HG03135 (cell line): ENCODE measurements at regions not wholly inside any gene's neighbourhood (a gene's known extent, or its start where the extent isn't known, plus 50 kb on each side); places are given as distances from the start of the nearest gene placed in this dataset.
"Not testable (repeated sequence)": the region's sequence is repeated elsewhere in the genome, so short reads cannot be mapped to it uniquely, and the experiment has no call there.

Source experiments
- ATAC-seq: cut with Tn5 transposase; IDR thresholded peaks from one replicate; pipeline ENCODE4 v1.9.1; 2021; ENCODE audit warnings: mild to moderate bottlenecking, moderate library complexity; ENCODE audit not compliant: unreplicated experiment

DNA sequence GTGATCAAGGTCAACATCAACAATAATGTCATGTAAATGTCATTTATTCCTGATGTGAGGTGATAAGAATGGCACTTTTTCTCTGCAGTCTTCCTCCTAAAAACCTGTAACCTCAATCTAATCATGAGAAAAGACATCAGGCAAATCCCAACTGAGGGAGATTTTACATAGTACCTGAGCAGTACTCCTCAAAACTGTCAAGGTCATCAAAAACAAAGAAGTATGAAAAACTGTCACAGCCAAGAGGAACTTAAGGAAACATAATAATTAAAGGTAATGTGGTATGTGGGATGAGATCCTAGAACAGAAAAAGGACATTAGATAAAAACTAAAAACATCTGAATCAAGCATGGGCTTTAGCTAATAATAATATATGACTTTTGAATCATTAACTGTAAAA lies 140.9 kb upstream of the GRM7 start:
- ATAC-seq = no peak

DNA sequence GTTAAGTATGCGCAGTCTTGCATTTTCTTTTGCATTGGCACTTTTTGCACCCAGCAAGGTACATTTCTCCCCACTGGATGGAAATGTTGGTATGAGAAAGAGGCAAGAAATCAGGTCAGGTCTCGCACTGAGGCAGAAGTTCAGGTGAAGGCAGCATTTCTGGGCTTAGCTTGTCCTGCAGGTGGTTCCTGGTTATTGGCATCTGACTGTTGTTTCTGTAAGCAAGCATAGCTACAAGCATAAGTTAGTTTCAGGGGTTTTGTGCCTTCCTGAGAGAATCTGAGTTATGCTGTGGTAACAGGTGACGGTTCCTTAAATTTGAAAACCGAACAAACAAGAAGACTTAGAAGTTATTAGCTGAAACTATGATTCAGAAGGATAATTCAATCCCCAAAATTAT lies 139.4 kb upstream of the GRM7 start:
- ATAC-seq = no peak

DNA sequence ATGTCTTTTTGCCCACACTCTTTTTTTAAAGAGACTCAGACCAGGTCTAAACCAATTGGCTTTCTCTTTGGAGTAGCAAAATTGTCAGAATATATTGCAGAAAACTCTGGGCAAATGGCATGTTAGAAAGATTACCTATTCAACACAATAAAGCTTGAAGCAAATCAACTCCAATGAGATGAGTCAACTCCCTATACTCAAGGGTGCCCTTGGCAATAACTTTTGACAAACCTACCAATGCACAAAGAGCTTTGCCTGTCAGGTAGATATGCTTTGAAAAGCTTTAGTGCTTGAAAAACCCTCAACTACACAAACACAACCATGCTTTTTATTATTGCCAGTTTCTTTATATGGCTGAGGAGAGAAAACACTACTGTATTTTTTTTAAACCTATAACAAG lies 137.7 kb upstream of the GRM7 start:
- ATAC-seq = no peak

DNA sequence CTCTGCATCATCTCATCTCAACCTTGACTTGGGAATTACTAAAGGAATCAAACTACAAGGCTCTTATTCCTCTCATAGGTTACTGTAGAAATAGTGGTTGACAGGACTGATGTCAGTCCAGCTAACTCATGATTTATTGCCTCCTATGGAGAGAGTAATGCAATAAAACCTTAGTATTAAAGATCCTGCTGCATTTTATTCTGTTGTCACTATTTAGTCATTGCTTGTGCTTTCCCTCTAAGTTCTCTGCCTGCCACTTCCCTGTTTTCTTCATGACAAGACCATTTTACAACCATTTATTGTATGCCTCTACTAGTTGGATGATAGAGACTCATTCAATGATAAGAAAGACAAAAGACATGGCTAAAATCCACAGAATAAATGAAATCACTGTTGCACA lies 134.1 kb upstream of the GRM7 start:
- no peak for ATAC-seq

DNA sequence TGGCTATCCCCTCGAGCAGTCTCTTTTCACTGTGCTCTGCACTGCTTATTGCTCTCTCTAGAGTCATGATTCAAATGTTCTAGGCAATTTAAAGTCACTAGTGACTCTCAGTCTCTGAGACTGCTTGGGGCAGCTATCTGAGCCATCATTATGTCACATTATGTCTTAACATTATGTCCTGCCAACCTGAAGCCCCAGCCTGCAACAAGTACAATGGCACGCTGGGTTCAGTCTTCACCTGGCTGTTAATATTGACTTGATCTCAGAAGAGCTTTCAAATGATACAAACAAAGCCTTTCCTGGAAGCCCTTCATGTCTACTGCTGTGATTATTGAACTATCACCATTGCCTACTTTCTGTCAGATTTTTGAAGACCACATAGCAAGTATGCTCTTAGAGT lies 128.1 kb upstream of the GRM7 start:
- ATAC-seq = no peak

DNA sequence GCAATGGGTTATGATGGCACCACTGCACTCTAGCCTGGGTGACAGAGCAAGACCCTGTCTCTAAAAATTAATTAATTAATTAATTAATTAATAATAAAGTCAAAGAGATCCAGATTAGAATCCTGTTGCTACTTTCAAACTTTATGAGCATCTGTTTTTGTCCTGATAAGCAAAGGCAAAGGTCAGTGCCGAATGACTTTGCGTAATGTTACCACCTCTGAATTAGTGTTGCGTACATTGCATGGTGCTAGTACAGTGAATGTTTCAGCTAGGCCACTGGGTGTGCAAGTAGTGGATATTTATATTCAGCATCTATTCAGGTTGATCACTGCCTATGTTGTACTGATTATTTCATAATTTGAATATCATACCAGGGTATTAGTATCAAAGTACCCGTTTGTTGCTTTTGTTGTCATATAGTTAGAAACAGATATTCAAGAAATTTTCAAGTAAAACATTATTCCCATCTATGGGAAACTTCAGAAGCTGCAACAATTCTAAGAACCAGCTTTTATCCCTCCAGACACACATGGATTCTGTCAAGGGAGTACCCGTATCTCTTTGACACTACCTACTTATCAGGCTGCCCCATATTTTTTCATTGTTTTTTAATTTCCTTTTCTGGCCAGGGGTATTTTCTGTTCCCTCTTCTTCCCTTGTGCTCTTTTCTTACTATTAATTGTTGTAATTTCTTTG lies 127.1 kb upstream of the GRM7 start:
- ATAC-seq = no peak

DNA sequence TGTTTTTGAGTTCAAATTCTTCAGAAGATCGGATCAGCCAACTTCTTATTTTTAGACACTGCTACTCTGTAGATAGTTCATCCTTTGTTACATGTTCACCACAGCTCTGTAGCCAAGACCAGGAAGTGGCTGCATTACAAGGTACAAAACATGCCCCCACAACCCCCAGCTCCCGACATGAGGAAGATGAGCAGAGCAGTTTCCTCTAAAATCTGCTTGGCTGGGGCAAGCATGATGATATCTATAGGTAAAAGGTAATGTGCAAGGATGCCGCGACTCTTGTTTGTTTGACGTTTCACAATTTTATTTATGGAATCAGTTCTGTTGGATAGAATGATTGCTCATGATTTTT lies 126.5 kb upstream of the GRM7 start:
- ATAC-seq = no peak

DNA sequence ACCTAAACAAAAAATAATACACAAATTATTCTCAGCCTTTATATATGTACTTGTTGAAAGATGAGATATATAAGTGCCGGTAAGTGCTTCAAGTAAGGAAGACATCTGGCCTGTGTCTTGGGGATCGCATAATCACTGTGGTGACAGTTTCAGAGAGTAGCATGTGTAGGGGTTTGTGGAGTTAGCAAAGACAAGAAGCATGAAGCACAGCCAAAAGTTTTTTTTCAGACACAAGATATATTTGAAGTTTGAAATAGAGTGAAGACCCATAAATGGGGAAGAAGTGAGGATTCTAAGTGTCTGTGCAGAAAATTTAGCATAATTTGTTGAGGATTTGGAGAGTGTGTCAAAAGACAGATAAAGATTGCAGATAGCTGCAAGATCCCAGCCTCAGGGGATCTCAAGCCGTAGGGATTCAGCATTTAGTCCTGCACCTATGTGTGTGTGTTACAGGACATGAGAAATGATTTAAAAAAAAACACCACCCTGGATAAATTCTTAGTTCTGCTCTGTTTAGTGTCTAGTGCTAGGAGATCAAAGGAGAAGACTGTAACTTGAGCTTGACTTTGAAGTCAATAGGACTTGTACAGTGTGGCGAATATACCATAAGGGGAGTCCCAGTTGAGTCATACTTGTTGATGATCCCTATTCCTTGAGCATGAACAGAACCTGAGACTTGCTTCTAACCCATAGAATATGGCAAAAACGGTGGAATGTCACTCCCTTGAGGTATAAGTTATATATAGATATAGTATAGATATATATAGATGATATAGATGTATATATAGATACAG lies 123.9 kb upstream of the GRM7 start:
- ATAC-seq = no peak

DNA sequence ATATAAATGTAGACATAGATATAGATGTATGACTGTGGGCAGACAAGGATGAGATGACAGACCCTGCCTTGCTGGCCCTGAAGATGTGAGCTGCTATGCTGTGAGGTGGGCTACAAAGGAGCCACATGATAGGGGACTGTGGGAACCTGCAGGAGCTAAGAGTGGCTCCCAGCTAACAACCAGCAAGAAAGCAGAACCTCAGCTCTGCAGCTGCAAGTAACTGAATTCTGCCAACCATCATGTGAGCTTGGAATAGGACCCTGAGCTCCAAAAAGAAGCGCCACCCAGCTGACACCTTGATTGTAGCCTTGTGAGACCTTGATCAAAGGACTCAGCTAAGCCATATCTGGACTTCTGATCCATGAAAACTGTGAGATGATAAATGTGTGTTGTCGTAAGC lies 123.3 kb upstream of the GRM7 start:
- no peak for ATAC-seq

DNA sequence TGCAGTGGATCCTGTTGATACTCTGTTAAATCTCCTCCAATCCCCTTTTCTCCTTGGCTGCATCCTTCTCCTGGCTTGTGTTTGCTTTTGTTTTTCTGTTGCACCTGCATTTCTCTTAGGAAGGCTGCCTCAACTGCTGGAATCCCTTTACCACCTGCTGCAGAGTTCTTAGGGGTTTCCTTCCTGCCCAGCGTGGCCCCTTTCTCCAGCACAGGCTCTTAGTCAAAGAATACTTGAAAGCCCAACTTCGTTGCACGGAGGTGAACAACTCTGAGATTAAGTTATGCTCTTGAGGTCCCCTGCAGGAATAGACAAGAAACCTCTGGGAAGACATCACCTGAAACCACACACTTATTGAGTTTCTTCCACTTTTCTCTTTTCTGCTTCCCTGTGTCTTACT lies 121.6 kb upstream of the GRM7 start:
- no peak for ATAC-seq

DNA sequence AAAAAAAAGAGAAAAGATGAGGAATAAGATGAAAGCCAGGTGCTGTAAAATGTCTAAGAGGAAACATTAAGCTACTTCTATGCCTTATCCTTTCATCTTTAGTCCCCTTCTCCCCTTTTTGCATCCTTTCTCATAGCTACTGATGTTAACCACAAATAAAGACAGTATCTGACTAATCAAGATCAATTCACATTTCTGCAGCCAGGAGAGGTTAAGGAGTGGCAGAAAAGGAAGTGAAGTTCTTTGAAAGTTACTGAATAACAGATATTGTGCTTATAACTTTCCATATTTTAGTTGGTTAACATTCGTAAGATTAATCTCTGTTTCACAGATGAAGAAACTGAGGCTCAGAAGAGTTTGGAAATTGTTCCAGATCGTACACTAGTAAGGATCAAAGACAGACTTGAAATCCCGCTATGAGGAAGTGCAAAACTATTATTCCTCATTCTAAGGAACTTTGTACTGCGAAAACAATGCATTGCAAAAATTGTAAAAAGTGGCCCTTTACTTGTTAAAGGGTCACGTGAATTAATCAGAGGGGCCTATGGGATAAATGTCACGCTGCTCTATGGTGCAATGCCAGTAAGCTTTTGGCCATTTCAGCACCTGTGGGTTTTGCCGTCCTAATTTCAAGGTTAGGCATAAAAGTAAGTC lies 117.7 kb upstream of the GRM7 start:
- ATAC-seq = no peak

DNA sequence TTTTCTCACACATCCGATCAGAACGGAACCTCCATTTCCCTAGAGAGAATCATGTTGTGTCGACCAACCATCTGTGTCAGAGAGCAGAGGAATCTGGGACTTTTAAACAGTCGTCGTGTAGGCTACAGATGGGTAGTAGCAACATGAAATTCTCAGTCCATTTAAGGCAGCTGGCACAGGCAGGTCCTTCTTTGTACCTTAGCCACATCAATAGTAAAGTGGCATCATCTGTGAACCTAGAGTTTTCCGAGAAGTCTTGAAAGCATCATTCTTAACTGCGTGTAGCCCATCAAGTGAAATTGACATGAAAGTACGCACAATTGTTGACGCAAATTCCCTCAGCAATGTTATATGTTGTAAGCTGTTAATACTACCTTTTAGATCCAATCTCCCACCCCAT lies 114.5 kb upstream of the GRM7 start:
- no peak for ATAC-seq

DNA sequence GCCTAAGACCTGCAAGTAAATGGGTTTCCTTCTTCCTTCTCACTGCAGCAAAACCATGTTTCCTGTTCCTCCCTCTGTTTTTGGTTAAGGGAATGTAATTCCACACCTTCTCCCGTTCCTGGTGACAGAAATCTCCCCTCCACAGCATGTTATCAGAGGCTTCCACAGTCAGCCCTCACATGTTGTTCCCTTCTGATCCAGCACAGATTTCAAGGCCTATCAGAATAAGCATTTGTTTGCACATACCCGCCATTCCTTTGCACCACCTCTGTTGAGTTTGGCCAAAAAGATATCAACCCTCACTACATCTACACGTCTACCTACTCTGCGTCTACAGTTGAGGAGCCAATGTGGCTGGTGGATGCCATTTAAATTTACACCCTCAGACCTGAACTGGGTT lies 113.9 kb upstream of the GRM7 start:
- no peak for ATAC-seq

DNA sequence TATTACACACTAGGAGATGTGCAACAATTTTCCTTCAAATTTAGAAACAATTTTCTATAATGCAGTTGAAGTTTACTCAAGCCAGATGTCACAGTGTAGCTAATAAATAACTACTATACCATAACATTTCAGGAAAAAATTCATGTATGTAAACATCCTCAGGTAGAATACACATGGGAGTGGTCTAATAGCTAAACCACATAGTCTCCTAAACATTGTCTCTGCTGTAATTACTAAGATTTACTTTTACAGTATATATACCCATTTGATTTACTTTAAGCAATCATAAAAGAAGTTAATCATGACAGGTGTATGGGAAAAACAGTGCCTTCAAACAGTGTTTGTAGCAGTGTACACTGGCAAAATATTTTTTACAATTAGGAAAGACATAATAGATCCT lies 110.1 kb upstream of the GRM7 start:
- no peak for ATAC-seq

DNA sequence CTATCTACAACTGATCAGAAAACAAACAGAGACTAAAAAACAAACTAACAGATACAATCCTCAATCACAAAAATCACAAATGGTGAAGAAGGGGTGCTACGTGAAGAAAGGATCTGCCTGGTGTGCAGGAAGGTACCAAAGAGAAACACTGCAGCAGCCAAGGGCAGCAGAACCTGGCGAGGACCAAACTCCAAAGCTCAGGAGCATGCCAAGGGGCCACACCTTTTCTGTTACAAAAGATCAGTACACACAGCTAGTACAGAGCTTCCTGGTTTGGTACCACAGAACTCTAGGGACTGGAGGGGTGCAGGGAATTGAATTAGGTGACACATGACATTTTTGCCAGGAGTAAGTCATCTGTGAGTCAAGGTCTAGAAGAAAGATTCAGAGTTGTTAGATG lies 107.4 kb upstream of the GRM7 start:
- ATAC-seq = no peak

DNA sequence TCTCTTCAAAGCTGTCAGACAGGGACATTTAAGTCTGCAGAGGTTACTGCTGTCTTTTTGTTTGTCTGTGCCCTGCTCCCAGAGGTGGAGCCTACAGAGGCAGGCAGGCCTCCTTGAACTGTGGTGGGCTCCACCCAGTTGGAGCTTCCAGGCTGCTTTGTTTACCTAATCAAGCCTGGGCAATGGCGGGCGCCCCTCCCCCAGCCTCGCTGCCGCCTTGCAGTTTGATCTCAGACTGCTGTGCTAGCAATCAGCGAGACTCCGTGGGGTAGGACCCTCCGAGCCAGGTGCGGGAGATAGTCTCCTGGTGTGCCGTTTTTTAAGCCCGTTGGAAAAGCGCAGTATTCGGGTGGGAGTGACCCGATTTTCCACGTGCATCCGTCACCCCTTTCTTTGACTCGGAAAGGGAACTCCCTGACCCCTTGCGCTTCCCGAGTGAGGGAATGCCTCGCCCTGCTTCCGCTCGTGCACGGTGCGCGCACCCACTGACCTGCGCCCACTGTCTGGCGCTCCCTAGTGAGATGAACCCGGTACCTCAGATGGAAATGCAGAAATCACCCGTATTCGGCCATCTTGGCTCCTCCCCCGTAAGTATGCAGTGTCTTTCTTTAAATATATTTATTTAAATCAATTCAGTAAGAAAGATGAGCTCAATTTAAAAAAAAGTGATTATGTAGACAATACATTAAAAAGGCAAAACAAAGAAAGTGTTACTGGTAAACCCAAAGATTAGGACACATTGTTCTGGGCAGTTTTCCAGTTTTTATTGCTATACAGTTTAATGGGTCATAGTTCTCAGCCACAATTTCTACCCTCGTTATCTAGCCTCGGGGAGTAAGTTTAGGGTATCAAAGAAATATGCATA lies 91.2 kb upstream of the GRM7 start:
- not testable (repeated sequence) for ATAC-seq

DNA sequence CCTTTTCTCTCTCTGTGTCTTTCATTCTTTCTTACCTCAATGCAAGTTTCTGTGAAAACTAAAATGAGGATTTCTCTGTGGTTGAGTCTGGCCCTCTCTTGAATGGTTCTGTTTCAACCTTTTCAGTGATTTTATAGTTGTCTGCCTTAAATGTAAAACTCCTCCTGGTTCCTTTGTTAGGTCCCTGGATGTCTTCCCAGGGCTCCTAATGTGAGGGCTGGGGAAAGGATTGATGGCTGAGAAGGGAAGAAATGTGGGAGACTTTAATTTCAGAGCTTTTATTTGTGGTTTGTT lies 90.6 kb upstream of the GRM7 start:
- ATAC-seq = no peak

DNA sequence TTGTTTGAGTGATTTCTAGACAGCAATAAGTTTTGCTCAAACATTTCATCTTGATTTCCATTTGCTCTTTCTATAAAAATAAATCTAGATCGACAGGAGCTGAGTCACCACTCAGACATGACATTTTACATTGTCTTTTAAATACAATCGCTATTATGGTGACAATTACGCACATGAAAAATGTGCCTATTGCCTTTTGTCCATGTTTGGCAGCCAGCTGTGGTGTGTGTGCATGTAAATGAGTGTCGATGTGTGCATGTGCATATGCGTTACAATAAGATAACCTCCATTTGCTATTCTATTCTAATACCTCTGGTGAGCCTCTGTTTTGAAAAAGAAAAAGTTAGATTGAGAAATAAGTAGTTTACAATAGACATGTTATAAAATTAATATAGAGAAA lies 89.7 kb upstream of the GRM7 start:
- no peak for ATAC-seq

DNA sequence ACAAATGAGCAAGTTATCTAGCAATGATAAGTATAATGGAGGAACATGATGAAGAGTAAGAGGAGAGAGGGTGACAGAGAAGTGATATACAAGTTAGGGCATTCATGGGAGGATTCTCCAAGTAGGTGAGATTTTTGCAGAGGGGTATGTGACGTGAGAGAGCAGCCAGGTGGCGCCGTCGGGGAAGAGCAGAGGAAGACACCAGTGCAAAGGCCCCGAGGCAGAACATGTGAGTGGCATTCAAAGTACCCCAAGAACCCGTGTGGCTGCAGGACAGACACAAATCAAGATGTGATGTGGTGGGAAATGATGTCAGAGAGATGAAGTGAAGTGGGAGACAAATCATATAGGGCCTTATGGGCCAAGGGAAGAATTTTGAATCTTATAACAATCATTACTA lies 81.8 kb upstream of the GRM7 start:
- ATAC-seq = no peak

DNA sequence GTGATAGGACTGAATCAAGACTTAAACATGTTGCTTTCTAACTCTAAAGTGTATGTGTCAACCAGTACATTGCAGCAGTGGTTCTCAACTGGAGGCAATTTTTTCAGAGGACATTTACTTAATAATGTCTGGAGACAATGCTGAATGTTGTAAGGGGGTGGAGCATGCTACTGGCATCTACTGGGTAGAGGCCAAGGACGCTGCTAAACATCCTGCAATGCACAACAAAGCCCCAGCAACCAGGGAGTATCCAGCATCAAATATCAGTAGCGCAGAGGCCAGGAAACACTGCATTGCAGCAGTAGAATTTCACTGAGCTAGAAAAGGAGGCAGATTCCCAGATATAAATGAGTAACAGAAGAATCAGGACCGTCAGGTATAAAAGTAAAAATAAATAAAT lies 79.8 kb upstream of the GRM7 start:
- ATAC-seq = no peak

DNA sequence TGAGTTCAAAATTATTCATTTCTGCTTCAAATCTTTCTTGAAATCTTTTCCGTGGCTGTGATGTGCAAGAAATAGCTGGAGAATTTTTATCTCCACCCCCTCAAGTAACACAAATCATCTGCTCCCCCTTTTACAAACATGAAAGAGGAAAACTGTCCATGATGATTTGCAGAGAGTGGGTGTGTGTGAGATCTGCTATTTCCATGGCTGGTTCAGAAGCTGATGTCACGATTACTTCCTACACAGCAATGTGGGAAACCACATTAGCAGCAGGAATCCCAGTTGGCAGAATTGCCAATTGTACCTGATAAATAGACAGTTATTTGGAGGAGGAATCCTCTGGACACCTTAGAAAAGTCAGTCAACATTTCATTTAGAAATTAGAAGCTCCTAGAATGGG lies 75.2 kb upstream of the GRM7 start:
- no peak for ATAC-seq

DNA sequence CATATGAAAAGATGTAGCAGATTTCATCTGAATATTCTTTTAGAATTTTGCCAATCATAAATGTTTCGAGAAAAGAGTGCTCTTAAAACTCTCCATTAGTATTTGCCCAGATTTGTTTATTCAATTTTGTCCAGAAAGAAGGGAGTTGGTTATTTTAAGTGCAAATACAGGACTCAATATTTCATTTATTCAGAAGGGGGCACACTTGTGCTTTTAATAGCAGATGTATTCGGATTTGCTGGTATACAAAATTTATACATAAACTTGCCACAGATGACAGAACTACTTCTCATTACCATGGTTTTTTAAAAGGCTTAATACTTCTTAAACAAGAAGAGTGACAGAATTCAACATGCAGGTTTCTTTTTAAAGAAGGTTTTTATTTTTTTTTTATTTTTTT lies 69.8 kb upstream of the GRM7 start:
- ATAC-seq = no peak
